ENCODE measurements at regions not wholly inside any gene's neighbourhood (a gene's known extent, or its start where the extent isn't known, plus 50 kb on each side); places are given as distances from the start of the nearest gene placed in this dataset.

- ATAC-seq: no peak
- no peak for TF ChIP-seq PATZ1 (CRISPR knock-in tag; IDR thresholded peaks at IDR 0.05; ENCODE audit: borderline replicate concordance)
- no peak for TF ChIP-seq CSDC2 (CRISPR knock-in tag; IDR thresholded peaks at IDR 0.05)
- no peak for TF ChIP-seq OSR1 (CRISPR knock-in tag; IDR thresholded peaks at IDR 0.05)
Measured at GRCh38 chr1:24263746-24264145, 55.4 kb upstream of the GRHL3 start.

GRCh38 chr1:24263211-24263610, 55.9 kb upstream of the GRHL3 start:
- ATAC-seq: no peak
- TF ChIP-seq, protein P1, sequence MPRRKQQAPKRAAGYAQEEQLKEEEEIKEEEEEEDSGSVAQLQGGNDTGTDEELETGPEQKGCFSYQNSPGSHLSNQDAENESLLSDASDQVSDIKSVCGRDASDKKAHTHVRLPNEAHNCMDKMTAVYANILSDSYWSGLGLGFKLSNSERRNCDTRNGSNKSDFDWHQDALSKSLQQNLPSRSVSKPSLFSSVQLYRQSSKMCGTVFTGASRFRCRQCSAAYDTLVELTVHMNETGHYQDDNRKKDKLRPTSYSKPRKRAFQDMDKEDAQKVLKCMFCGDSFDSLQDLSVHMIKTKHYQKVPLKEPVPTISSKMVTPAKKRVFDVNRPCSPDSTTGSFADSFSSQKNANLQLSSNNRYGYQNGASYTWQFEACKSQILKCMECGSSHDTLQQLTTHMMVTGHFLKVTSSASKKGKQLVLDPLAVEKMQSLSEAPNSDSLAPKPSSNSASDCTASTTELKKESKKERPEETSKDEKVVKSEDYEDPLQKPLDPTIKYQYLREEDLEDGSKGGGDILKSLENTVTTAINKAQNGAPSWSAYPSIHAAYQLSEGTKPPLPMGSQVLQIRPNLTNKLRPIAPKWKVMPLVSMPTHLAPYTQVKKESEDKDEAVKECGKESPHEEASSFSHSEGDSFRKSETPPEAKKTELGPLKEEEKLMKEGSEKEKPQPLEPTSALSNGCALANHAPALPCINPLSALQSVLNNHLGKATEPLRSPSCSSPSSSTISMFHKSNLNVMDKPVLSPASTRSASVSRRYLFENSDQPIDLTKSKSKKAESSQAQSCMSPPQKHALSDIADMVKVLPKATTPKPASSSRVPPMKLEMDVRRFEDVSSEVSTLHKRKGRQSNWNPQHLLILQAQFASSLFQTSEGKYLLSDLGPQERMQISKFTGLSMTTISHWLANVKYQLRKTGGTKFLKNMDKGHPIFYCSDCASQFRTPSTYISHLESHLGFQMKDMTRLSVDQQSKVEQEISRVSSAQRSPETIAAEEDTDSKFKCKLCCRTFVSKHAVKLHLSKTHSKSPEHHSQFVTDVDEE (CRISPR knock-in tag; IDR thresholded peaks at IDR 0.05): no peak
- TF ChIP-seq ZNF565 (CRISPR knock-in tag; conservative IDR thresholded peaks at IDR 0.05; ENCODE audit: low read depth) (no peak), TCF4 (CRISPR knock-in tag; IDR thresholded peaks at IDR 0.05; ENCODE audit: borderline replicate concordance) (no peak)

DNA sequence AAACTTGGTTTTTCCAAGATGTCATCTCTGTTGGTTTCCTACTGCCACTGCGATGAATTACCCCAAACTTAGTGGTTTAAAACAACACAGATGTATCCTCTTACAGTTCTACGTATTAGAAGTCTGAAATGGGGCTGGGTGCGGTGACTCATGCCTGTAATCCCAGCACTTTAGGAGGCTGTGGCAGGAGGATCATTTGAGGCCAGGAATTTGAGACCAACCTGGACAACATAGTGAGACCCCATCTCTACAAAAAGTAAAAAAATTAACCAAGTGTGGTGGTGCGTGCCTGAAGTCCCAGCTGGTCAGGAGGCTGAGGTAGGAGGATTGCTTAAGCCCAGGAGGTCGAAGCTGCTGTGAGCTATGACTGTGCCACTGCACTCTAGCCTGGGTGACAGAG, 57.2 kb upstream of the GRHL3 start:
- no peak for ATAC-seq
- no peak for TF ChIP-seq ARNTL (CRISPR knock-in tag; IDR thresholded peaks at IDR 0.05; ENCODE audit: borderline replicate concordance, low read depth)
- no peak for TF ChIP-seq GLIS3 (CRISPR knock-in tag; IDR thresholded peaks at IDR 0.05)
- TF ChIP-seq PATZ1 (CRISPR knock-in tag; IDR thresholded peaks at IDR 0.05; ENCODE audit: borderline replicate concordance): no peak
- TF ChIP-seq TCF4 (CRISPR knock-in tag; IDR thresholded peaks at IDR 0.05; ENCODE audit: borderline replicate concordance): no peak
- TF ChIP-seq RARB (CRISPR knock-in tag; IDR thresholded peaks at IDR 0.05): no peak
- no peak for TF ChIP-seq CSRNP3 (CRISPR knock-in tag; IDR thresholded peaks at IDR 0.05)
- TF ChIP-seq TOX (CRISPR knock-in tag; IDR thresholded peaks at IDR 0.05; ENCODE audit: borderline replicate concordance): no peak
- no peak for TF ChIP-seq POU6F1 (CRISPR knock-in tag; IDR thresholded peaks at IDR 0.05; ENCODE audit: borderline replicate concordance, low read depth)
- TF ChIP-seq, protein P2, sequence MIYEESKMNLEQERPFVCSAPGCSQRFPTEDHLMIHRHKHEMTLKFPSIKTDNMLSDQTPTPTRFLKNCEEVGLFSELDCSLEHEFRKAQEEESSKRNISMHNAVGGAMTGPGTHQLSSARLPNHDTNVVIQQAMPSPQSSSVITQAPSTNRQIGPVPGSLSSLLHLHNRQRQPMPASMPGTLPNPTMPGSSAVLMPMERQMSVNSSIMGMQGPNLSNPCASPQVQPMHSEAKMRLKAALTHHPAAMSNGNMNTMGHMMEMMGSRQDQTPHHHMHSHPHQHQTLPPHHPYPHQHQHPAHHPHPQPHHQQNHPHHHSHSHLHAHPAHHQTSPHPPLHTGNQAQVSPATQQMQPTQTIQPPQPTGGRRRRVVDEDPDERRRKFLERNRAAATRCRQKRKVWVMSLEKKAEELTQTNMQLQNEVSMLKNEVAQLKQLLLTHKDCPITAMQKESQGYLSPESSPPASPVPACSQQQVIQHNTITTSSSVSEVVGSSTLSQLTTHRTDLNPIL (CRISPR knock-in tag; IDR thresholded peaks at IDR 0.05; ENCODE audit: low read depth): no peak
- no peak for TF ChIP-seq ISL1 (CRISPR knock-in tag; IDR thresholded peaks at IDR 0.05)
- TF ChIP-seq ZNF8 (CRISPR knock-in tag; IDR thresholded peaks at IDR 0.05): no peak
- no peak for TF ChIP-seq ZFP3 (CRISPR knock-in tag; IDR thresholded peaks at IDR 0.05)
- TF ChIP-seq PPARA (CRISPR knock-in tag; IDR thresholded peaks at IDR 0.05; ENCODE audit: borderline replicate concordance): no peak

All from SK-N-SH treated with all-trans-retinoic acid at 6 μM for 48 hours (cell line).